Fibroblast of skin of left biceps (primary cell): ENCODE measurements at regions not wholly inside any gene's neighbourhood (a gene's known extent, or its start where the extent isn't known, plus 50 kb on each side); places are given as distances from the start of the nearest gene placed in this dataset.
"Not testable (repeated sequence)": the region's sequence is repeated elsewhere in the genome, so short reads cannot be mapped to it uniquely, and the experiment has no call there.

Experiments
- DNase-seq, 2 experiments: peaks; one replicate each; pipeline ENCODE4 v3.0.0-alpha.2; 2013; ENCODE audit warnings: low read depth in 2 of 2

DNA sequence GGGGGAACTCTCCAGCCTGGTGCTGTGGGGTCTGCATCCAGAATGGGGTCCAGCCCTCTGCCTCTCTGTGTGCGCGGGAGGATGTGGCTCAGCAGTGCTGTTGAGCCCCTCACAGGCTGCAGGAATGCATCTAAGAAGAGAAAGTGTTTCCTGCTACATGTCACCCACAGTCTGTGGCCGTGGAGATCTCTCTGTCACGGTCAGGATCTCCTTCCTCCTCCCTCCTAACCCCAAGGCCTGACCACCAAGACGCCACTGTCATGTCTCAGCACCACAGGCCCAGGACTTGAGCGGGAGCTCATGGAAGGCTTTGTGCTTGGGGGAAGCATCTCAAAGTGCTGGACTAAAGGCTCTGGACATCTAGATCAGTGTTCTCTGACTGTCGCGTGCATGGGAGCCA, 90.1 kb downstream of the SREK1 start:
- DNase-seq: no peak

GRCh38 chr5:66238435-66238834, 94.3 kb downstream of the SREK1 start:
- DNase-seq: no peak

DNA sequence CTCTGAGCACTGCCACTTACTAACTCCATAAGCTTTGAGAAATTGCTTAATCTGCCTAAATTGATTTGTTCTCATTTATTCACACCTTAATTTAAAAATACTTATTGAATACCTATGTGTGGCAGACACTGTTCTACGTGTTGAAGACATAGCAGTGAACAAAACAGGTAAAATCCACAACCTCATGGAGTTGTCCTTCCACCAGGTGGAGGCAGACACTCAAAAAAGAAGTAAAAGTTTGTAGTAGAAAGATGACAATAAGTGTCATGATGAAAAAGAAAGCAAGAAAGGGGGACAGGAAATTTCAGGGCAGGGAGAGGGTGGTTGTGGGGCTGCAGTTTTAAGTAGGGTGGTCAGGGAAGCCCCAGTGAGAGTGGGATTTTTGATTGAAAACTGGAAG, 94.9 kb downstream of the SREK1 start:
- no peak for DNase-seq

GRCh38 chr5:66241136-66241825, 97.2 kb downstream of the SREK1 start:
- no peak for DNase-seq

DNA sequence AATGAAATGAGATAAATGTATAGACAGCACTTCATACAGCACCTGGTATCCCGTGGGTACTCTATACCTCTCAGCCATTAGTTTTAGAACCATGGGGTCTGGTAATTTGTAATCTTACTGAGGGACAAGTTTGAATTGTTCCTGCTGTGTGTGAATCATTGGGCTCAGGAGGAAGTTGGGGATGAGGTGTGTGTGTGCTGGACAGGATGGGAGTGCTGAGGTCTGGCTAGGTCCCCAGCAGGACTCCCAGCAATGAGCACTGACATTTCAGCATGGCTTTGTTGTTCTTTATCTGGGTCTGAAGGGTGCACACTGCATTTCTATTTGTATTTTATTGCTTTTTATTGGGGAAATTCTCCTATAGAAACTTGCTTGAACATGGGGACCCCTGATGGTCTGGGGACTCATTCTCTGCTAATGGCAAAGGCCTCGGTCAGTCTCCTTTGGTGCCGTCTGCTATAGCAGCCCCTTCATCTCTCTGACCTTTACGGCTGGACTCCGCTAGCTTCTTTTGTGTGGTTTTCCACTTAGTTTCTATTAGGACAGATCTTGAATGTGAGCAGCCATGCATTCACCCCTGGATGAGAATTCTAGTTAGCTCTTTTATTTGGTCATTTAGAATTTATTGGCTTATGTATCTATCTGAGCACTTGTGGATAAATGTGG, 98.1 kb downstream of the SREK1 start:
- no peak for DNase-seq

DNA sequence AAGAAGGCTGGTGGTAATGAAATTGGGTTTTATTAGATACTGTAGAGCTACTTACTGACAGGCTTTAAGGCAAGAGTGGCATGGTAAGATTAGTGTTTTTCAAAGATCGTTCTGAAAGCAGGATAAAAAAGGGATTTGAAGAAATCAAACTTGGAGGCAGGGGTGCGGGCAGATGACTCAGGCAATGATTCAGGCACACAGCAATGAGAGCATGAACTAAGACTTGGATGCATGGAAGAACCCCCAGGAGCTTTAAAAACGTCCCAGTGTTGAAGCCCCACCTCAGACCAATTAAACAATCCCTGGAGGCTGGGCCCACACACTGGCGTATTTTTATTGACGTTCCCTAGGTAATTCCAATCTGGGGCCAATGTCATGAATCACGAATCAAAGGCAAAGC, 102.5 kb downstream of the SREK1 start:
- DNase-seq: peak; percentile 15 to 17

GRCh38 chr5:66247176-66247960, 103.3 kb downstream of the SREK1 start:
- peak; percentile 26 to 30 for DNase-seq

DNA sequence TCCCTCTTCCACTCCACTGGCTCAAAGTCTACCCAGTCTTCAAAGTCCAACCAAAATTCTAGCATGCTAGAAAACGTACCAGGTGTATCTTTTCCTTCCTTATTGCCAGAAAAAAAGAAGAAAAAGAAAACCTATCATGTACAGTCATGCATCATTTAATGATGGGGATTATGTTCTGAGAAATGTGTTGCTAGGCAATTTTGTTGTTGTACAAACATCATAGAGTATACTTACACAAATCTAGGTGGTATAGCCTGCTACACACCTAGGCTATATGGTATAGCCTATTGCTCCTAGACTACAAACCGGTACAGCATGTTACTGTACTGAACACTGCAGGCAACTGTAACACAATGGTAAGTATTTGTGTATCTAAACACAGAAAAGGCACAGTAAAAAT, 104.8 kb downstream of the SREK1 start:
- no peak for DNase-seq

DNA sequence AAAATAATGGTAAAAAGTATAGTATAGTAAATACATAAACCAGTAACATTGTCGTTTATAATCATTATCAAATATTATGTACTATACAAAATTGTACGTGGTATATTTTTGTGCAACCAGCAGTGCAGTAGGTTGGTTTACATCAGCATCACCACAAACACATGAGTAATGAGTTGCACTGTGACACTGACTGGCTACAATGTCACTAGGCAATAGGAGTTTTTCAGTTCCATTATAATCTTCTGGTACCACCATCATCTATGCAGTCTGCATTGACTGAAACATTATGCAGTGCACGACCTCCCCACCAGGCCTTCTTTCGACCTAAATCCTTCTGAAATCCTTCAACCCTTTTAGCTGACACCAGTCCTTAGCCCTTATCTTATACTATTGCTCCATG, 105.8 kb downstream of the SREK1 start:
- DNase-seq: no peak

GRCh38 chr5:66252849-66253248, 108.7 kb downstream of the SREK1 start:
- no peak for DNase-seq

GRCh38 chr5:66255714-66256113, 111.6 kb downstream of the SREK1 start:
- DNase-seq: no peak

- no peak for DNase-seq
Observed at GRCh38 chr5:66273121-66273520, 129.0 kb downstream of the SREK1 start.

- DNase-seq: no peak
Observed at GRCh38 chr5:66276986-66277385, 132.9 kb downstream of the SREK1 start.

DNA sequence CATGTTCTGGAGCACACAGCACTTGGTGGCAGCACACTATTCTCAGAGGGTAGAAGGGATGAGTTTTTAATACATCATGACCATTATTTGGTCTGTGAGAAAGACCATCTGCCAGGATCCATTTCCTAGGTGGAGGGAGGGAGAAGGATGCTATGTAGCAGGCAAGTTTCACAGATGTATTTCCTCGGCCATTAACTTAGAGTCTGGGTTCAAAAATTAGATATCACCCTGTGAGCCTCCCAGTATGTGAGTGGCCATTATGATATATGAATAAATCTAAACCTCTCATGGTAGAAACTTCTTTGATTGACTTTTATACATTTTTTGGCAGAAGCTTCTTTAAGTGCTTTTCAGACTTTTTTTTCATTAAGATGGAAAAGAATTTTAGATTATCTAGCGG, 133.9 kb downstream of the SREK1 start:
- no peak for DNase-seq

GRCh38 chr5:66281294-66281693, 137.2 kb downstream of the SREK1 start:
- no peak for DNase-seq

DNA sequence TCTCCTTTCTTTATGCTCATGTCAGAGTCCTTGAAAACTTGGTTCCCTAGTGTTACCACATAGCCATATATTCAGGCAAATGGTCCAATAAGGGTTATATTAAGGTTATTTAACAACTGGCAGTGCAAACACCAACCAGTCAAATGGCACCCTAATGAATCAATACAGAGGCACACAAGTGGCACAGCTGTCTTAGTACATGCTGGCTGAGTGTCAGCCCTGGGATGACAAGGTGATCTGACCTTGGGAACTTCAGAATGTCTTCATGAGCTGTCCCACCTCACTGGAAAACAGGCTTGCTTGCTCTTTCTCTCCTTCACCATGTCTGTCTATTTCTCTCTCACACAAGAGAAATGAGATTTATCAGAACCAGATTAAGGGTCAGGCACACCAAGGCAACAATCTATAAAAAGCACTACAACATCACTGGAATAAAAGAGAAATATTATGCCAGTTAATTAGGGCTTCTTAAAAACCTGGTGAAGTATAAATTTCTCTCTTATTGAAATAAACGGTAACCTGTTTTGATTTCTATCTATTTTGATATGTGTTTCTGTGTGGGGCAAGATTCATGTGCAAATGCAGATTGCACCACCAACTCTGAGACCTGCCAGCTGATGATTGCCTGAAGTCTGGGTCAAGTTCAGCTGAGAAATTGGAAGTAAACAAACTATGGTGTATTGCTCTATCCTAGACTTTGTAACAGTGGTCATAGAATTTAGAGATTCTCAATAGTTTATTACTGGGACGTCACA, 140.7 kb downstream of the SREK1 start:
- no peak for DNase-seq

GRCh38 chr5:66285343-66285922, 141.3 kb downstream of the SREK1 start:
- no peak for DNase-seq

- no peak for DNase-seq
Observed at GRCh38 chr5:66291771-66292170, 147.7 kb downstream of the SREK1 start.

DNA sequence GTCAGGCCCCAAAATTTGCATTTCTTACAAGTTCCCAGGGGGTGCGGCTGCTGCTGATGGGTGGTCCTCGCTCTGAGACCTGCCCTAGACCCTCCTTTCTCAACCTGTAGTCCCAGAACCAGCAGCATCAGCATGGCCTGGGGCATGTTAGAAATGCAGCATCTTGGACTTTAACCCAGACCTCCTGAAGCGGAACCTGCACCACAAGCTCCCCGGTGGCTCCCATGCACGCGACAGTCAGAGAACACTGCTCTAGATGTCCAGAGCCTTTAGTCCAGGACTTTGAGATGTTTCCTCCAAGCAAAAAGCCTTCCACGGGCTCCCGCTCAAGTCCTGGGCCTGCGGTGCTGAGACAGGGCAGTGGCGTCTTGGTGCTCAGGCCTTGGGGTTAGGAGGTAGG, 149.8 kb downstream of the SREK1 start:
- DNase-seq: not testable (repeated sequence)

DNA sequence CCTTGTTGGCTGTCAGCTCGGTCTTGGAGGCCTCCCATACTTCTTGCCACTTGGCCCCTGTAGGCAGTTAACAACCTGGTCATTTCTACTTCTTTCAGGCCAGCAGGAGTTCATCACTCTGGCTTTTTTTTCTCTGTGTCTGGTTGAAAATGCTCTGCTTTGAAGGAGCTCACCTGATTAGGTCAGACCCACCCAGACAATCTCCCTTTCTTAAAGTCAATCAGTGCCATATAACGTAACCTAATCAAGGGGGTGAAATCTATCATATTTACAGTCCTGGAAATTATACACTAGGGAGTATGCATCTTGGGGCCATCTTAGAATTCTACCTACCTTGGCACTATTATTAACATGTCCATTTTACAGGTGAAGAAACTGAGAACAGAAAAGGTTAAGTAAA, 155.4 kb downstream of the SREK1 start:
- no peak for DNase-seq

- DNase-seq: no peak
Observed at GRCh38 chr5:66302344-66302743, 158.2 kb downstream of the SREK1 start.
